ENCODE measurements at regions not wholly inside any gene's neighbourhood (a gene's known extent, or its start where the extent isn't known, plus 50 kb on each side); places are given as distances from the start of the nearest gene placed in this dataset.

DNA sequence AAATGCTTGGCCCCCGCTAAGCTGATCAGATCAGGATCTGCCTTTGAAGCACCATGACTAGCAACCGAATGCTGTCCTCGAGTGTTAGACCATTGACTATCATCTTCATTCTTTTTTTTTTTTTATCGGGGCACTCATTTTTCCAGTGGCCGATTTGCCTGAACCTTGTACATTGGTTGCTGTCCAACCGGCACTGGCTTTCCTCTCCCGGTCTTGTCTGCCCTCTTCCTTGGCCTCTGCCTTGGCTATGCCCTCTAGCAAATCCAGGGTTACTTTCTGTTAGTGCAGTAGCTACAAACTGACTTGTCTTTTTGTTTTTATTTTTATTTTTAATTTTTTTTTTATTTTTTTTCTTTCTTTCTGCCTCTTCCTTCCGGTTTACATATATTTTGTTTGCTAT is 102.3 kb downstream of the ALG10 start:
- TF ChIP-seq SUZ12 (IDR thresholded peaks at IDR 0.05; ENCODE audit: extremely low read depth, insufficient read depth, insufficient read length) (no peak), ZNF274 (IDR thresholded peaks at IDR 0.05; ENCODE audit: low read depth, low read length) (no peak)
